HCT116 (cell line): ENCODE measurements at regions not wholly inside any gene's neighbourhood (a gene's known extent, or its start where the extent isn't known, plus 50 kb on each side); places are given as distances from the start of the nearest gene placed in this dataset.

Experiments
- ATAC-seq: fragments of 200-7000 bp; cut with Tn5 transposase; 2 replicates; pipeline ENCODE4 v1.9.1; 2020; ENCODE audit warnings: mild to moderate bottlenecking, moderate library complexity
- BruUV-seq: library from RNA; stranded (reverse); fragments of 400-500 nt; replicated peaks from 2 replicates; lab custom pipeline; 2021; lab: Mats Ljungman, UMichigan
- CTCF ChIA-PET: fragments of 300-600 bp; sonication (Branson Sonifier 250); formaldehyde crosslinking; loops from one replicate; lab custom pipeline; 2021; ENCODE audit warnings: antibody characterized with exemption; lab: Charles Lee
- POLR2A ChIA-PET: fragments of 300-600, 350-600 bp; sonication (Branson Sonifier 250); formaldehyde crosslinking; loops from one replicate; lab custom pipeline; 2021; ENCODE audit warnings: antibody characterized with exemption; lab: Charles Lee
- RAD21 ChIA-PET, 2 experiments: fragments of 300-600 bp; sonication (Branson Sonifier 250); formaldehyde crosslinking; loops; one replicate each; lab custom pipeline; 2023; ENCODE audit warnings: low total read pairs in 2 of 2; ENCODE audit not compliant: uncharacterized antibody in 2 of 2, unreplicated experiment in 2 of 2, low non-redundant PET in 1 of 2; lab: Charles Lee
- DNase-seq: peaks from one replicate; pipeline ENCODE4 v3.0.0-alpha.2; 2010; ENCODE audit warnings: low read depth, low spot score
- H2AFZ ChIP-seq: fragments of 200-600 bp; shearing (Covaris generic), sonication (generic); 2 replicates; pipeline ENCODE4 v1.6.1; 2017; ENCODE audit warnings: low read depth, mixed run types, mixed read lengths, antibody characterized with exemption, low read length; ENCODE audit not compliant: poor library complexity, severe bottlenecking
- H3K27ac ChIP-seq: 2 replicates; pipeline ENCODE4 v1.5.1; 2012; ENCODE audit warnings: low read depth, low read length
- H3K27me3 ChIP-seq: fragments of 200-600 bp; sonication (generic); 2 replicates; pipeline ENCODE4 v1.6.1; 2016; ENCODE audit warnings: mixed run types, low read length, mixed read lengths; ENCODE audit not compliant: insufficient read depth
- H3K36me3 ChIP-seq, 2 experiments: fragments of 200-500 bp in 1 of 2; fragments of 200-600 bp in 1 of 2; sonication (Bioruptor generic) in 1 of 2; sonication (generic) in 1 of 2; 2 replicates each; pipeline versions ENCODE4 v1.5.1 to v1.6.1; 2014 to 2016; ENCODE audit warnings: low read length in 2 of 2, inconsistent platforms in 1 of 2, mixed read lengths in 1 of 2, mixed run types in 1 of 2; ENCODE audit not compliant: insufficient read depth in 2 of 2, control insufficient read depth in 1 of 2
- H3K4me1 ChIP-seq, 2 experiments: fragments of 200-600 bp in 1 of 2; sonication (generic) in 1 of 2; 2 replicates each; pipeline versions ENCODE4 v1.5.1 to v1.6.1; 2012 to 2017; ENCODE audit warnings: low read length in 2 of 2, inconsistent platforms in 1 of 2, mild to moderate bottlenecking in 1 of 2, mixed read lengths in 1 of 2, mixed run types in 1 of 2, moderate library complexity in 1 of 2; ENCODE audit not compliant: insufficient read depth in 2 of 2, control insufficient read depth in 1 of 2
- H3K4me2 ChIP-seq: fragments of 200-600 bp; sonication (generic); 2 replicates; pipeline ENCODE4 v1.6.1; 2017; ENCODE audit warnings: mixed run types, low read length, mixed read lengths
- H3K4me3 ChIP-seq, 2 experiments: fragments of 200-600 bp in 1 of 2; sonication (generic) in 1 of 2; replicated peaks in 1 of 2; 2 replicates each; pipeline ENCODE4 v1.5.1; 2011 to 2016; ENCODE audit warnings: low read length in 2 of 2, control low read depth in 1 of 2, low read depth in 1 of 2, mild to moderate bottlenecking in 1 of 2, mixed read lengths in 1 of 2, mixed run types in 1 of 2
- H3K79me2 ChIP-seq: fragments of 200-600 bp; sonication (generic); 2 replicates; pipeline ENCODE4 v1.6.1; 2017; ENCODE audit warnings: mild to moderate bottlenecking, mixed run types, low read length, moderate library complexity, mixed read lengths; ENCODE audit not compliant: insufficient read depth
- H3K9ac ChIP-seq: fragments of 200-600 bp; sonication (generic); 2 replicates; pipeline ENCODE4 v1.6.1; 2016; ENCODE audit warnings: low read length, mixed read lengths
- H3K9me2 ChIP-seq: fragments of 200-600 bp; sonication (generic), shearing (Covaris generic); 2 replicates; pipeline ENCODE4 v1.6.1; 2017; ENCODE audit warnings: mixed run types, mild to moderate bottlenecking, moderate library complexity; ENCODE audit not compliant: insufficient read depth
- H3K9me3 ChIP-seq, 2 experiments: fragments of 200-500 bp in 1 of 2; fragments of 200-600 bp in 1 of 2; sonication (Bioruptor generic) in 1 of 2; sonication (generic) in 1 of 2; 2 replicates each; pipeline ENCODE4 v1.6.1; 2014 to 2017; ENCODE audit warnings: low read length in 2 of 2, mixed read lengths in 2 of 2, inconsistent platforms in 1 of 2, low read depth in 1 of 2, mild to moderate bottlenecking in 1 of 2, mixed run types in 1 of 2, moderate library complexity in 1 of 2; ENCODE audit not compliant: control insufficient read depth in 1 of 2, insufficient read depth in 1 of 2
- H4K20me1 ChIP-seq: fragments of 200-600 bp; sonication (generic), shearing (Covaris generic); 2 replicates; pipeline ENCODE4 v1.6.1; 2017; ENCODE audit warnings: mixed run types, mild to moderate bottlenecking, moderate library complexity; ENCODE audit not compliant: insufficient read depth
- CBX3 ChIP-seq: IDR thresholded peaks from 2 replicates; pipeline ENCODE4 v1.6.1; 2012; ENCODE audit warnings: low read depth
- EZH2phosphoT487 ChIP-seq: fragments of 200-600 bp; IDR thresholded peaks from 2 replicates; pipeline ENCODE4 v1.6.1; 2018; ENCODE audit warnings: antibody characterized with exemption, borderline replicate concordance
- FOSL1 ChIP-seq: IDR thresholded peaks from 2 replicates; pipeline ENCODE4 v1.6.1; 2012; ENCODE audit warnings: low read depth
- POLR2A ChIP-seq: IDR thresholded peaks from 2 replicates; pipeline ENCODE4 v1.7.0; 2011; ENCODE audit warnings: borderline replicate concordance; ENCODE audit not compliant: insufficient read depth, insufficient read length; ENCODE audit errors: extremely low read depth
- POLR2AphosphoS5 ChIP-seq: IDR thresholded peaks from 2 replicates; pipeline ENCODE4 v1.6.1; 2011; ENCODE audit warnings: mild to moderate bottlenecking, low read depth, low read length, moderate library complexity
- SRF ChIP-seq: IDR thresholded peaks from 2 replicates; pipeline ENCODE4 v1.6.1; 2012; ENCODE audit warnings: low read depth
- TCF7L2 ChIP-seq: IDR thresholded peaks from 2 replicates; pipeline ENCODE4 v1.7.0; 2011; ENCODE audit warnings: borderline replicate concordance, inconsistent platforms; ENCODE audit not compliant: insufficient read depth, insufficient read length; ENCODE audit errors: extremely low read depth
- intact Hi-C: fragments of 100-400 bp; cut with micrococcal nuclease; formaldehyde crosslinking; loops from 2 replicates; pipeline ENCODE4 v1.10.0; 2022
- TF ChIP-seq, protein P1 (sequence below): IDR thresholded peaks from 2 replicates; pipeline ENCODE4 v1.6.1; 2012
- TF ChIP-seq, protein P2 (sequence below): IDR thresholded peaks from 2 replicates; pipeline ENCODE4 v1.6.1; 2011; ENCODE audit warnings: mild to moderate bottlenecking, low read length, moderate library complexity; ENCODE audit not compliant: insufficient replicate concordance; ENCODE audit errors: extremely low read depth
- TF ChIP-seq, protein P3 (sequence below): IDR thresholded peaks from 2 replicates; pipeline ENCODE4 v1.6.1; 2012

DNA sequence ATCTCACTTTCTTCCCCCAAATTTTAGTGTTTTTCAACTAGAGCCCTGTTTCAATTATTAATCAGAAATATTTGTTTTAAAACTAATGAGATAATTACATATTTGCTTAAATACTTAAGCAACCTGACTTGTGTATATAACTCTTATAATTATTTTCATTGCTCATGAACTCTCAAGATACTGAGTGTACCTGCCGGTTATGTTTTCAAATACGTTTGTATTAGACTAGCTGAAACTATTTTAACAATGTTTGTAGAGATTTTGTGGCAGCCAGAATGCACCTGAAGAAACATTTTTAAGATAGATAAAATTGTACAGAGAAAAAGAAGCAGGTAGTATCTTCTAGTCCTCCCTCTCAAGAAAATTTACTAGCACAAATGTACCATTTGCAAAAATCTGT lies 140.6 kb upstream of the CXADR start:
- no peak for ATAC-seq
- Histone ChIP-seq H3K4me2 (no peak overlapping the region), H3K9me2 (no peaks in the 10 kb centered on the region), H3K4me1 (peaks cover 0 to 4% of the 10 kb centered on the region in 2 experiments; a peak in 1 of 4 replicates), H3K36me3 (no peaks in the 10 kb centered on the region), H3K4me3 (no peak overlapping the region), H4K20me1 (no peaks in the 10 kb centered on the region), H3K9me3 (no peaks in the 10 kb centered on the region), H3K27me3 (peaks cover 8% of the 10 kb centered on the region), H3K79me2 (no peaks in the 10 kb centered on the region), H2AFZ (no peak overlapping the region), H3K27ac (no peak overlapping the region), H3K9ac (no peak overlapping the region)
- DNase-seq, result no peak
- ChIA-PET RAD21 (no interaction called here), CTCF (no interaction called here), POLR2A (no interaction called here)
- no TSS peak for BruUV-seq
- TF ChIP-seq FOSL1, result no peak
- intact Hi-C loops, result no loop called here

DNA sequence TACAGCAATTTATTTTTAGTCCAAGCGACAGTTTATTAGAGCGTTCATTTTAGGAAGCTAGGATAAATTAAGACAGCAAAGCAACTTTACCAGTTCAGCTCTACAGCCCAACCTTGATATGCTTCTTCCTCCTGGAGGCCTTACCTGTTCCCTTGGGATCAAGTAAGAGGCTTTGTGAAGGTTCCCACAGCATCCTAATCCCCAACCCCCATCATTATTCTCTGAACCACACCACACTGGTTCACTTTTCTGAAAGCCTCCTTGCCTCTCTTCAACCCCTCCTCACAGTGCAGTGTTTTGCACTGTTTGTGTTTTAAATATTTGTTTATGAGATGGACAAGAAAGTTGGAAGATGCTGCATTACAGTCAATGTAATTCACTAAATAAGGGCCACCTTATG lies 126.3 kb upstream of the CXADR start:
- no peak overlapping the region for H3K4me3 ChIP-seq
- no peaks in the 10 kb centered on the region for H3K4me1 ChIP-seq
- H3K9ac ChIP-seq, result no peak overlapping the region
- no peak overlapping the region for H3K4me2 ChIP-seq
- ATAC-seq, result no peak
- intact Hi-C loops, result no loop called here
- no peaks in the 10 kb centered on the region for H3K9me3 ChIP-seq
- H3K36me3 ChIP-seq, result no peaks in the 10 kb centered on the region
- no peaks in the 10 kb centered on the region for H3K9me2 ChIP-seq
- ChIA-PET POLR2A (interaction anchor here (0.9 kb wide), 1 partner anchor 168 kb away, joined by 4 read pairs; no protein-coding TSS in a partner anchor), RAD21 (interaction anchor here (0.7 to 1.8 kb wide), 9 partner anchors 163 to 289 kb away, joined by 3 to 22 read pairs (median 4); no protein-coding TSS in a partner anchor), CTCF (interaction anchor here (0.7 to 4.9 kb wide), 38 partner anchors 9 to 568 kb away, joined by 3 to 143 read pairs (median 4); no protein-coding TSS in a partner anchor)
- BruUV-seq, result no TSS peak
- TF ChIP-seq EZH2phosphoT487, result no peak
- no peak for TF ChIP-seq POLR2A
- TF ChIP-seq POLR2AphosphoS5, result no peak
- TF ChIP-seq SRF, result no peak
- TF ChIP-seq, protein P1, sequence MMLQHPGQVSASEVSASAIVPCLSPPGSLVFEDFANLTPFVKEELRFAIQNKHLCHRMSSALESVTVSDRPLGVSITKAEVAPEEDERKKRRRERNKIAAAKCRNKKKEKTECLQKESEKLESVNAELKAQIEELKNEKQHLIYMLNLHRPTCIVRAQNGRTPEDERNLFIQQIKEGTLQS, result no peak
- TF ChIP-seq, protein P2, sequence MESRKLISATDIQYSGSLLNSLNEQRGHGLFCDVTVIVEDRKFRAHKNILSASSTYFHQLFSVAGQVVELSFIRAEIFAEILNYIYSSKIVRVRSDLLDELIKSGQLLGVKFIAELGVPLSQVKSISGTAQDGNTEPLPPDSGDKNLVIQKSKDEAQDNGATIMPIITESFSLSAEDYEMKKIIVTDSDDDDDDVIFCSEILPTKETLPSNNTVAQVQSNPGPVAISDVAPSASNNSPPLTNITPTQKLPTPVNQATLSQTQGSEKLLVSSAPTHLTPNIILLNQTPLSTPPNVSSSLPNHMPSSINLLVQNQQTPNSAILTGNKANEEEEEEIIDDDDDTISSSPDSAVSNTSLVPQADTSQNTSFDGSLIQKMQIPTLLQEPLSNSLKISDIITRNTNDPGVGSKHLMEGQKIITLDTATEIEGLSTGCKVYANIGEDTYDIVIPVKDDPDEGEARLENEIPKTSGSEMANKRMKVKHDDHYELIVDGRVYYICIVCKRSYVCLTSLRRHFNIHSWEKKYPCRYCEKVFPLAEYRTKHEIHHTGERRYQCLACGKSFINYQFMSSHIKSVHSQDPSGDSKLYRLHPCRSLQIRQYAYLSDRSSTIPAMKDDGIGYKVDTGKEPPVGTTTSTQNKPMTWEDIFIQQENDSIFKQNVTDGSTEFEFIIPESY, result no peak
- TF ChIP-seq CBX3, result no peak
- TF ChIP-seq TCF7L2, result no peak
- TF ChIP-seq, protein P3, sequence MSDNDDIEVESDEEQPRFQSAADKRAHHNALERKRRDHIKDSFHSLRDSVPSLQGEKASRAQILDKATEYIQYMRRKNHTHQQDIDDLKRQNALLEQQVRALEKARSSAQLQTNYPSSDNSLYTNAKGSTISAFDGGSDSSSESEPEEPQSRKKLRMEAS, result no peak
- H4K20me1 ChIP-seq, result no peaks in the 10 kb centered on the region
- no peak overlapping the region for H3K27ac ChIP-seq
- H3K27me3 ChIP-seq, result no peaks in the 10 kb centered on the region
- DNase-seq, result no peak
- H2AFZ ChIP-seq, result no peak overlapping the region
- no peaks in the 10 kb centered on the region for H3K79me2 ChIP-seq
